Transverse colon (tissue), 4 donors: ENCODE measurements at regions not wholly inside any gene's neighbourhood (a gene's known extent, or its start where the extent isn't known, plus 50 kb on each side); places are given as distances from the start of the nearest gene placed in this dataset.

Experiments used
- CTCF ChIP-seq, 5 experiments: fragments of 200-600 bp in 3 of 5; fragments of 450-650 bp in 2 of 5; sonication (generic) in 3 of 5; IDR thresholded peaks; 1 replicate in 2 of 5; 2 replicates in 3 of 5; pipeline ENCODE4 v1.5.1; 2016 to 2017; ENCODE audit warnings: antibody characterized with exemption in 5 of 5, inconsistent platforms in 3 of 5, mild to moderate bottlenecking in 2 of 5, moderate library complexity in 1 of 5
- EP300 ChIP-seq: sonication (generic); formaldehyde crosslinking; IDR thresholded peaks from one replicate; pipeline ENCODE4 v1.6.1; 2017; ENCODE audit warnings: antibody characterized with exemption, low read depth
- POLR2A ChIP-seq: fragments of 450-650 bp; IDR thresholded peaks from one replicate; pipeline ENCODE4 v1.6.1; 2016; ENCODE audit warnings: antibody characterized with exemption, mild to moderate bottlenecking, moderate library complexity
- POLR2AphosphoS5 ChIP-seq, 3 donors: sonication (generic); formaldehyde crosslinking; IDR thresholded peaks; one replicate each; pipeline ENCODE4 v1.6.1; 2016; ENCODE audit warnings: antibody characterized with exemption in 3 of 3

DNA sequence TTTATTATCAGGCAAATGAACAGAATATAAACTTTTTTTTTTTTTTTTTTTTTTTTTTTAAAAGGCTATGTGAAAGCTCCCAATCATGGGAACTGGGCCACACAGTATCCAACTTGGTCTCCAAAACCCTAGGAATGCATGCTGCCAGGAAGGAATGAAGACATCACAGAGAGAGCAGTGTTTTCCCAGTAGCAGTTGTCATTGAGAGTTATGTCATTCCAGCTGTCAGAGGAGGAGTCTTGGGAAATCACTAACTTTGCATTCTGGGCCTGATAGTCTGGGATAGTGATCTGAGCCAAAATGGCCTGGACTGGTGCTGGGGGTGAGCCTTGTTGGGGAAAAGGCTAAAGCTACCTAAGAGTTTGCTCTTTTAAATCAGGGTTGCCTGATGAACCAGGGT lies 231.3 kb upstream of the MAP3K7 start:
- TF ChIP-seq CTCF (IDR thresholded peaks at IDR 0.05) (no peak), POLR2A (no peak), EP300 (no peak), POLR2AphosphoS5 (IDR thresholded peaks at IDR 0.05) (no peak)
